NCI-H1048 (cell line): ENCODE measurements at regions not wholly inside any gene's neighbourhood (a gene's known extent, or its start where the extent isn't known, plus 50 kb on each side); places are given as distances from the start of the nearest gene placed in this dataset.

Source experiments
- DNase-seq: peaks from one replicate; lab custom pipeline; 2025; lab: John Stamatoyannopoulos, UW

- no peak for DNase-seq
Observed at GRCh38 chr9:120212153-120212852, 367.7 kb downstream of the CDK5RAP2 start.

GRCh38 chr9:120210274-120210673 is 369.7 kb downstream of the CDK5RAP2 start:
- no peak for DNase-seq

GRCh38 chr9:120202856-120203654 is 376.9 kb downstream of the CDK5RAP2 start:
- no peak for DNase-seq

GRCh38 chr9:120198027-120198426 is 381.9 kb downstream of the CDK5RAP2 start:
- DNase-seq = no peak

GRCh38 chr9:120197605-120198004 is 382.4 kb downstream of the CDK5RAP2 start:
- DNase-seq = no peak

GRCh38 chr9:120191141-120191540 is 388.8 kb downstream of the CDK5RAP2 start:
- DNase-seq = no peak

GRCh38 chr9:120187758-120188157 is 392.2 kb downstream of the CDK5RAP2 start:
- DNase-seq = no peak

- DNase-seq = no peak
Observed at GRCh38 chr9:120186276-120186675, 393.7 kb downstream of the CDK5RAP2 start.

GRCh38 chr9:120184266-120184665 is 395.7 kb downstream of the CDK5RAP2 start:
- no peak for DNase-seq

- no peak for DNase-seq
Observed at GRCh38 chr9:120183615-120184014, 396.4 kb downstream of the CDK5RAP2 start.

GRCh38 chr9:120182011-120182410 is 398.0 kb downstream of the CDK5RAP2 start:
- DNase-seq = no peak

GRCh38 chr9:120177121-120177520 is 402.8 kb downstream of the CDK5RAP2 start:
- no peak for DNase-seq

GRCh38 chr9:120175031-120175430 is 404.9 kb downstream of the CDK5RAP2 start:
- no peak for DNase-seq

- no peak for DNase-seq
Observed at GRCh38 chr9:120161776-120162175, 418.2 kb downstream of the CDK5RAP2 start.

- no peak for DNase-seq
Observed at GRCh38 chr9:120158221-120158620, 421.7 kb downstream of the CDK5RAP2 start.

GRCh38 chr9:120156376-120156775 is 423.6 kb downstream of the CDK5RAP2 start:
- no peak for DNase-seq

GRCh38 chr9:120153258-120153657 is 426.7 kb downstream of the CDK5RAP2 start:
- DNase-seq = no peak

- no peak for DNase-seq
Observed at GRCh38 chr9:120152295-120152694, 427.7 kb downstream of the CDK5RAP2 start.

GRCh38 chr9:120151806-120152205 is 428.2 kb downstream of the CDK5RAP2 start:
- no peak for DNase-seq

GRCh38 chr9:120151149-120151548 is 428.8 kb downstream of the CDK5RAP2 start:
- no peak for DNase-seq

GRCh38 chr9:120138955-120139354 is 441.0 kb downstream of the CDK5RAP2 start:
- DNase-seq = no peak

- DNase-seq = no peak
Observed at GRCh38 chr9:120137186-120137840, 442.7 kb downstream of the CDK5RAP2 start.

- no peak for DNase-seq
Observed at GRCh38 chr9:120136696-120137095, 443.3 kb downstream of the CDK5RAP2 start.
